ENCODE measurements at regions not wholly inside any gene's neighbourhood (a gene's known extent, or its start where the extent isn't known, plus 50 kb on each side); places are given as distances from the start of the nearest gene placed in this dataset.

- TF ChIP-seq CTCF (IDR thresholded peaks at IDR 0.05) (no peak), ZFX (IDR thresholded peaks at IDR 0.05; ENCODE audit: borderline replicate concordance) (no peak)
Observed at GRCh38 chr5:4947893-4948536, 192.1 kb upstream of the ADAMTS16 start.

All from 22Rv1 (cell line).